HL-60 (cell line): ENCODE measurements at regions not wholly inside any gene's neighbourhood (a gene's known extent, or its start where the extent isn't known, plus 50 kb on each side); places are given as distances from the start of the nearest gene placed in this dataset.

ENCODE experiments used
- DNase-seq, 2 experiments: peaks; one replicate each; pipeline ENCODE4 v3.0.0-alpha.2; 2010 to 2020; ENCODE audit warnings: low read depth in 1 of 2, low spot score in 1 of 2
- H3K27ac ChIP-seq: fragments of 250-450 bp; sonication (Bioruptor Pico); replicated peaks from 2 replicates; pipeline ENCODE4 v1.5.1; 2020; ENCODE audit warnings: mild to moderate bottlenecking, moderate library complexity
- H3K27me3 ChIP-seq: fragments of 250-450 bp; sonication (Bioruptor Pico); 2 replicates; pipeline ENCODE4 v1.5.1; 2021; ENCODE audit warnings: mild to moderate bottlenecking, moderate library complexity; ENCODE audit not compliant: insufficient read depth, poor library complexity, severe bottlenecking
- H3K4me3 ChIP-seq: replicated peaks from 2 replicates; pipeline ENCODE4 v1.5.1; 2011; ENCODE audit warnings: mild to moderate bottlenecking, control low read depth, low read length; ENCODE audit not compliant: insufficient read depth
- CTCF ChIP-seq: IDR thresholded peaks from one replicate; pipeline ENCODE4 v1.5.1; 2011; ENCODE audit warnings: low read length, control low read depth, inconsistent platforms; ENCODE audit not compliant: insufficient read depth
- GABPA ChIP-seq: IDR thresholded peaks from 2 replicates; pipeline ENCODE4 v1.6.1; 2012; ENCODE audit warnings: low read depth
- POLR2AphosphoS5 ChIP-seq: IDR thresholded peaks from 2 replicates; pipeline ENCODE4 v1.6.1; 2012; ENCODE audit warnings: low read depth
- REST ChIP-seq: IDR thresholded peaks from 2 replicates; pipeline ENCODE4 v1.6.1; 2012; ENCODE audit warnings: low read depth; ENCODE audit not compliant: insufficient replicate concordance
- SPI1 ChIP-seq: IDR thresholded peaks from 2 replicates; pipeline ENCODE4 v1.6.1; 2012; ENCODE audit warnings: low read depth, mild to moderate bottlenecking, borderline replicate concordance

GRCh38 chr5:165795073-165795472 lies 2289.7 kb downstream of the MAT2B start:
- TF ChIP-seq GABPA (no peak), SPI1 (no peak)
- no peak for DNase-seq
- H3K27ac ChIP-seq: no peak overlapping the region
- H3K27me3 ChIP-seq: no peaks in the 10 kb centered on the region
- no peak overlapping the region for H3K4me3 ChIP-seq

- Histone ChIP-seq H3K27ac (no peak overlapping the region), H3K4me3 (no peak overlapping the region), H3K27me3 (no peaks in the 10 kb centered on the region)
- no peak for TF ChIP-seq CTCF
- TF ChIP-seq POLR2AphosphoS5: no peak
- TF ChIP-seq GABPA: no peak
- TF ChIP-seq REST: no peak
- no peak for TF ChIP-seq SPI1
- DNase-seq: no peak
Observed at GRCh38 chr5:165805756-165806155, 2300.3 kb downstream of the MAT2B start.

GRCh38 chr5:165808335-165808734 lies 2302.9 kb downstream of the MAT2B start:
- TF ChIP-seq SPI1 (no peak), CTCF (no peak), GABPA (no peak), POLR2AphosphoS5 (no peak), REST (no peak)
- H3K27ac ChIP-seq: no peak overlapping the region
- H3K27me3 ChIP-seq: no peaks in the 10 kb centered on the region
- H3K4me3 ChIP-seq: no peak overlapping the region
- no peak for DNase-seq

GRCh38 chr5:165809914-165810313 lies 2304.5 kb downstream of the MAT2B start:
- H3K27ac ChIP-seq: no peak overlapping the region
- H3K4me3 ChIP-seq: no peak overlapping the region
- no peak for DNase-seq
- TF ChIP-seq POLR2AphosphoS5: no peak
- TF ChIP-seq SPI1: no peak
- TF ChIP-seq REST: no peak
- TF ChIP-seq GABPA: no peak
- TF ChIP-seq CTCF: no peak
- H3K27me3 ChIP-seq: no peaks in the 10 kb centered on the region
